Right lobe of liver (tissue), 4 donors: ENCODE measurements at regions not wholly inside any gene's neighbourhood (a gene's known extent, or its start where the extent isn't known, plus 50 kb on each side); places are given as distances from the start of the nearest gene placed in this dataset.

Source experiments
- CTCF ChIP-seq, 4 donors: fragments of 200-600 bp in 3 of 4; fragments of 450-650 bp in 1 of 4; IDR thresholded peaks; one replicate each; pipeline versions ENCODE4 v1.5.1 to v1.8.0; 2016 to 2022; ENCODE audit warnings: antibody characterized with exemption in 4 of 4, mild to moderate bottlenecking in 2 of 4
- POLR2A ChIP-seq: fragments of 450-650 bp; IDR thresholded peaks from one replicate; pipeline ENCODE4 v1.6.1; 2017; ENCODE audit warnings: antibody characterized with exemption, mild to moderate bottlenecking
- donor health status: DM: no; HTN: no; CAD: no.
- donor health status: DM: no; HTN: no; CAD: no.
- donor health status: DM: no; HTN: yes; CAD: no.

DNA sequence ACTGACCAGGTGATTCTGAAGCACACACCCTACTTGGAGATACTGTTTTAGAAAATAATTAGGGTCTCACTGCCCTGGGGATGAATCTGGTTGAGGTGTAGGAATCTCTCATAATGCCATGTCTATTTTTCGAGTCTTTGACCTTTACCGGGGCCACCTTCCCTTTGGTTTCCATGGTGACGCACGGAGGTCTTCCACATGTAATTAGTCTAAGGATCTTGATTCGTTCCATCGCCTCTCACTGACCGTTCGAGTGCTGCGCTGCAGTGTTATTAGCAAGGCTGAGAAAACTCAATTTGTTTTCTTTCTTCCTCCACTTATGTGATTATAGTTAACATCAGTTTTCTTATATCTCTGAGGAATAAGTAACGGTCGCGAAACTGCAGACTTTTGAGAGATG lies 144.3 kb upstream of the SPACA1 start:
- TF ChIP-seq CTCF (IDR thresholded peaks at IDR 0.05) = no peak
- TF ChIP-seq POLR2A = no peak
